Neuron (in vitro differentiated cells): ENCODE measurements at regions not wholly inside any gene's neighbourhood (a gene's known extent, or its start where the extent isn't known, plus 50 kb on each side); places are given as distances from the start of the nearest gene placed in this dataset.

Experiments used
- H2AFZ ChIP-seq: one replicate; pipeline ENCODE4 v1.6.1; 2013; ENCODE audit warnings: low read depth, mild to moderate bottlenecking, inconsistent platforms, low read length, moderate library complexity
- H3K27me3 ChIP-seq: one replicate; pipeline ENCODE4 v1.6.1; 2013; ENCODE audit warnings: low read length; ENCODE audit not compliant: insufficient read depth
- H3K36me3 ChIP-seq: one replicate; pipeline ENCODE4 v1.6.1; 2013; ENCODE audit warnings: low read length; ENCODE audit not compliant: insufficient read depth
- H3K4me1 ChIP-seq: one replicate; pipeline ENCODE4 v1.6.1; 2013; ENCODE audit warnings: low read length; ENCODE audit not compliant: insufficient read depth
- H3K4me3 ChIP-seq: 2 replicates; pipeline ENCODE4 v1.5.1; 2013; ENCODE audit warnings: mild to moderate bottlenecking, low read length, moderate library complexity
- H3K9me3 ChIP-seq: one replicate; pipeline ENCODE4 v1.6.1; 2013; ENCODE audit warnings: low read length

GRCh38 chr7:25381818-25382589 lies 153.7 kb upstream of the NPVF start:
- Histone ChIP-seq H3K27me3 (no peaks in the 10 kb centered on the region), H3K9me3 (no peaks in the 10 kb centered on the region), H3K4me1 (no peaks in the 10 kb centered on the region), H3K36me3 (no peaks in the 10 kb centered on the region), H2AFZ (no peak overlapping the region), H3K4me3 (no peak overlapping the region)

- Histone ChIP-seq H3K36me3 (no peaks in the 10 kb centered on the region), H3K9me3 (peaks cover 2% of the 10 kb centered on the region), H3K27me3 (no peaks in the 10 kb centered on the region), H3K4me1 (no peaks in the 10 kb centered on the region), H2AFZ (no peak overlapping the region), H3K4me3 (no peak overlapping the region)
These were observed 154.6 kb upstream of the NPVF start for GRCh38 chr7:25382869-25383268.

GRCh38 chr7:25383402-25383801 lies 155.1 kb upstream of the NPVF start:
- H3K4me1 ChIP-seq: no peaks in the 10 kb centered on the region
- H3K4me3 ChIP-seq: no peak overlapping the region
- H3K9me3 ChIP-seq: peaks cover 2% of the 10 kb centered on the region
- no peak overlapping the region for H2AFZ ChIP-seq
- H3K36me3 ChIP-seq: no peaks in the 10 kb centered on the region
- H3K27me3 ChIP-seq: no peaks in the 10 kb centered on the region

GRCh38 chr7:25384788-25385505 lies 156.7 kb upstream of the NPVF start:
- H3K4me1 ChIP-seq: peaks cover 3% of the 10 kb centered on the region
- H3K27me3 ChIP-seq: no peaks in the 10 kb centered on the region
- H3K9me3 ChIP-seq: peaks cover 2% of the 10 kb centered on the region

GRCh38 chr7:25385506-25386136 lies 157.3 kb upstream of the NPVF start:
- Histone ChIP-seq H3K4me3 (no peak overlapping the region), H3K27me3 (no peaks in the 10 kb centered on the region), H3K4me1 (peaks cover 3% of the 10 kb centered on the region), H3K9me3 (peaks cover 2% of the 10 kb centered on the region), H2AFZ (no peak overlapping the region), H3K36me3 (no peaks in the 10 kb centered on the region)

More at GRCh38 chr7:25384788-25385505, 156.7 kb upstream of the NPVF start:
- H3K4me3 ChIP-seq: no peak overlapping the region
- no peak overlapping the region for H2AFZ ChIP-seq
- H3K36me3 ChIP-seq: no peaks in the 10 kb centered on the region

- Histone ChIP-seq H3K9me3 (peaks cover 2% of the 10 kb centered on the region), H3K27me3 (no peaks in the 10 kb centered on the region), H2AFZ (no peak overlapping the region), H3K4me3 (no peak overlapping the region), H3K4me1 (peaks cover 3% of the 10 kb centered on the region), H3K36me3 (no peaks in the 10 kb centered on the region)
These were observed 158.0 kb upstream of the NPVF start for GRCh38 chr7:25386311-25386744.

- Histone ChIP-seq H3K27me3 (no peaks in the 10 kb centered on the region), H3K4me3 (no peak overlapping the region), H3K36me3 (no peaks in the 10 kb centered on the region), H3K9me3 (peaks cover 2% of the 10 kb centered on the region), H3K4me1 (peaks cover 20% of the 10 kb centered on the region), H2AFZ (no peak overlapping the region)
These were observed 160.4 kb upstream of the NPVF start for GRCh38 chr7:25388681-25389080.

- H2AFZ ChIP-seq: peak overlapping the region; percentile 9
- H3K9me3 ChIP-seq: peaks cover 2% of the 10 kb centered on the region
- no peak overlapping the region for H3K4me3 ChIP-seq
These were observed 161.3 kb upstream of the NPVF start for GRCh38 chr7:25389489-25390106.

GRCh38 chr7:25391295-25391861 lies 163.1 kb upstream of the NPVF start:
- peaks cover 20% of the 10 kb centered on the region for H3K4me1 ChIP-seq
- no peak overlapping the region for H3K4me3 ChIP-seq
- H2AFZ ChIP-seq: peak overlapping the region; percentile 77
- H3K27me3 ChIP-seq: no peaks in the 10 kb centered on the region
- no peaks in the 10 kb centered on the region for H3K36me3 ChIP-seq
- H3K9me3 ChIP-seq: peaks cover 2% of the 10 kb centered on the region

More at GRCh38 chr7:25389489-25390106, 161.3 kb upstream of the NPVF start:
- Histone ChIP-seq H3K36me3 (no peaks in the 10 kb centered on the region), H3K27me3 (no peaks in the 10 kb centered on the region), H3K4me1 (peaks cover 20% of the 10 kb centered on the region)

- Histone ChIP-seq H2AFZ (peak overlapping the region; percentile 77), H3K27me3 (no peaks in the 10 kb centered on the region)
These were observed 163.8 kb upstream of the NPVF start for GRCh38 chr7:25391961-25392587.

GRCh38 chr7:25392588-25393338 lies 164.5 kb upstream of the NPVF start:
- Histone ChIP-seq H3K4me3 (no peak overlapping the region), H3K36me3 (no peaks in the 10 kb centered on the region), H3K27me3 (no peaks in the 10 kb centered on the region), H2AFZ (peak overlapping the region; percentile 77), H3K4me1 (peaks cover 20% of the 10 kb centered on the region), H3K9me3 (no peaks in the 10 kb centered on the region)

More at GRCh38 chr7:25391961-25392587, 163.8 kb upstream of the NPVF start:
- H3K4me1 ChIP-seq: peaks cover 20% of the 10 kb centered on the region
- H3K9me3 ChIP-seq: peaks cover 2% of the 10 kb centered on the region
- no peak overlapping the region for H3K4me3 ChIP-seq
- no peaks in the 10 kb centered on the region for H3K36me3 ChIP-seq

GRCh38 chr7:25395976-25396375 lies 167.7 kb upstream of the NPVF start:
- Histone ChIP-seq H3K9me3 (no peaks in the 10 kb centered on the region), H3K36me3 (no peaks in the 10 kb centered on the region), H2AFZ (no peak overlapping the region), H3K4me1 (peaks cover 17% of the 10 kb centered on the region), H3K4me3 (no peak overlapping the region), H3K27me3 (no peaks in the 10 kb centered on the region)
